ENCODE measurements at regions not wholly inside any gene's neighbourhood (a gene's known extent, or its start where the extent isn't known, plus 50 kb on each side); places are given as distances from the start of the nearest gene placed in this dataset.

GRCh38 chr5:57745700-57746651, 263.4 kb upstream of the ACTBL2 start:
- Histone ChIP-seq H3K4me3 (ENCODE audit: extremely low read depth in 1 of 4, insufficient read depth in 2 of 4, low read depth in 3 of 4, low read length in 4 of 4) (no peak overlapping the region), H3K56ac (replicated peaks; ENCODE audit: insufficient read length, low read depth, low read length) (no peak overlapping the region), H3K9ac (replicated peaks in 1 of 4; ENCODE audit: extremely low read depth in 1 of 4, low read depth in 3 of 4, low read length in 3 of 4) (no peak overlapping the region), H2AK5ac (ENCODE audit: low read depth, low read length) (no peak overlapping the region), H3K9me3 (ENCODE audit: insufficient read depth in 2 of 2, low read depth in 1 of 2, low read length in 1 of 2) (no peaks in the 10 kb centered on the region), H3K36me3 (ENCODE audit: control insufficient read depth in 2 of 4, insufficient read depth in 4 of 4, low read length in 3 of 4) (no peaks in the 10 kb centered on the region), H2BK5ac (ENCODE audit: low read depth, low read length) (no peak overlapping the region), H2BK15ac (ENCODE audit: low read length) (no peak overlapping the region), H3K14ac (ENCODE audit: insufficient read length) (no peak overlapping the region), H3K18ac (ENCODE audit: extremely low read depth, low read length) (no peak overlapping the region), H3K4me1 (replicated peaks in 1 of 4; ENCODE audit: control insufficient read depth in 3 of 4, insufficient read depth in 4 of 4, low read length in 3 of 4) (no peaks in the 10 kb centered on the region), H2AFZ (ENCODE audit: low read length) (no peak overlapping the region), H4K5ac (ENCODE audit: insufficient read length, low read depth, low read length) (no peak overlapping the region), H2BK20ac (ENCODE audit: low read length) (no peak overlapping the region), H3K4me2 (ENCODE audit: insufficient read depth in 1 of 2, low read depth in 2 of 2, low read length in 2 of 2) (no peak overlapping the region), H3K4ac (replicated peaks; ENCODE audit: insufficient read length, low read depth, low read length) (no peak overlapping the region), H3K23me2 (ENCODE audit: low read depth, low read length) (no peaks in the 10 kb centered on the region; the same call in 1 of the 2 replicates), H3K79me1 (ENCODE audit: low read depth, low read length) (no peaks in the 10 kb centered on the region), H4K8ac (ENCODE audit: extremely low read depth, insufficient read depth, low read length) (no peak overlapping the region), H3K79me2 (ENCODE audit: control insufficient read depth in 1 of 2, insufficient read depth in 2 of 2, low read length in 2 of 2) (no peaks in the 10 kb centered on the region), H3K27me3 (replicated peaks in 1 of 4; ENCODE audit: control insufficient read depth in 3 of 4, extremely low read depth in 1 of 4, insufficient read depth in 3 of 4, low read length in 3 of 4) (no peaks in the 10 kb centered on the region), H3K23ac (ENCODE audit: insufficient read length) (no peak overlapping the region), H2BK12ac (ENCODE audit: low read depth, low read length) (no peak overlapping the region), H4K20me1 (replicated peaks in 1 of 2; ENCODE audit: control insufficient read depth in 1 of 2, insufficient read depth in 2 of 2, low read length in 2 of 2) (no peaks in the 10 kb centered on the region), H2BK120ac (replicated peaks; ENCODE audit: low read depth, low read length) (no peak overlapping the region), H3K27ac (ENCODE audit: low read depth, low read length) (no peak overlapping the region), H4K91ac (replicated peaks; ENCODE audit: insufficient read length, low read length) (no peak overlapping the region)
- TF ChIP-seq RNF2 (IDR thresholded peaks at IDR 0.05; ENCODE audit: borderline replicate concordance, low read depth, low read length, missing control alignments, poor library complexity, severe bottlenecking) (no peak), SP4 (IDR thresholded peaks at IDR 0.05; ENCODE audit: low read length) (no peak), CBX8 (IDR thresholded peaks at IDR 0.05; ENCODE audit: borderline replicate concordance, low read depth, low read length) (no peak), NANOG (IDR thresholded peaks at IDR 0.05; ENCODE audit: insufficient read depth, low read depth, low read length, poor library complexity, severe bottlenecking) (no peak), HDAC6 (IDR thresholded peaks at IDR 0.05; ENCODE audit: low read depth, low read length) (no peak)
- ChIA-PET POLR2A (ENCODE audit: partially characterized antibody) (no interaction called here), CTCF (ENCODE audit: partially characterized antibody) (interaction anchor here (1.6 kb wide), 1 partner anchor 9 kb away, joined by 3 read pairs; no protein-coding TSS in a partner anchor)
- 81% methylated on average over 7 of the region's 7 CpGs; no CpG with 5 or more reads in 1 of the 2 experiments for WGBS, 2 experiments (ENCODE audit: extremely low coverage in 1 of 2, insufficient coverage in 1 of 2, insufficient read length in 1 of 2, insufficient replicate concordance in 2 of 2, low coverage in 1 of 2, low lambda C conversion rate in 2 of 2, missing lambda C conversion rate in 1 of 2)
- FAIRE-seq = no peak
- no peak for DNase-seq (ENCODE audit: low read depth in 1 of 2, low spot score in 2 of 2)

All from H1 (cell line).